Inflammatory macrophage treated with lipopolysaccharide for 1 hour (primary cell): ENCODE measurements at regions not wholly inside any gene's neighbourhood (a gene's known extent, or its start where the extent isn't known, plus 50 kb on each side); places are given as distances from the start of the nearest gene placed in this dataset.

Experiments used
- DNase-seq, 2 donors: peaks; one replicate each; pipeline ENCODE4 v3.0.0-alpha.2; 2020 to 2022

GRCh38 chr2:234691968-234692955 lies 195.4 kb upstream of the ARL4C start:
- DNase-seq: no peak

- no peak for DNase-seq
Measured at GRCh38 chr2:234691214-234691575, 194.3 kb upstream of the ARL4C start.

GRCh38 chr2:234690569-234691213 lies 193.8 kb upstream of the ARL4C start:
- no peak for DNase-seq

- no peak for DNase-seq
Measured at GRCh38 chr2:234689911-234690379, 193.1 kb upstream of the ARL4C start.

- DNase-seq: no peak
Measured at GRCh38 chr2:234687718-234688475, 191.0 kb upstream of the ARL4C start.

GRCh38 chr2:234686088-234686890 lies 189.4 kb upstream of the ARL4C start:
- DNase-seq: no peak

- DNase-seq: no peak
Measured at GRCh38 chr2:234684466-234684865, 187.6 kb upstream of the ARL4C start.

- DNase-seq: no peak
Measured at GRCh38 chr2:234683950-234684349, 187.1 kb upstream of the ARL4C start.

GRCh38 chr2:234682492-234683228 lies 185.8 kb upstream of the ARL4C start:
- DNase-seq: no peak

GRCh38 chr2:234680688-234681619 lies 184.1 kb upstream of the ARL4C start:
- DNase-seq: no peak

- DNase-seq: no peak
Measured at GRCh38 chr2:234679741-234680687, 183.1 kb upstream of the ARL4C start.

GRCh38 chr2:234679301-234679740 lies 182.4 kb upstream of the ARL4C start:
- no peak for DNase-seq

GRCh38 chr2:234678711-234679110 lies 181.8 kb upstream of the ARL4C start:
- no peak for DNase-seq

- no peak for DNase-seq
Measured at GRCh38 chr2:234677758-234678538, 181.1 kb upstream of the ARL4C start.

GRCh38 chr2:234676783-234677450 lies 180.0 kb upstream of the ARL4C start:
- no peak for DNase-seq

GRCh38 chr2:234676109-234676782 lies 179.4 kb upstream of the ARL4C start:
- no peak for DNase-seq

GRCh38 chr2:234674781-234675201 lies 177.9 kb upstream of the ARL4C start:
- no peak for DNase-seq
